Smooth muscle cell (in vitro differentiated cells): ENCODE measurements at regions not wholly inside any gene's neighbourhood (a gene's known extent, or its start where the extent isn't known, plus 50 kb on each side); places are given as distances from the start of the nearest gene placed in this dataset.

Source experiments
- DNase-seq: peaks from one replicate; lab custom pipeline; 2025; ENCODE audit not compliant: unreplicated experiment; lab: John Stamatoyannopoulos, UW
- H2AFZ ChIP-seq: fragments of 200-600 bp; sonication (generic); 2 replicates; pipeline ENCODE4 v1.6.0; 2016; ENCODE audit warnings: antibody characterized with exemption, low read depth, mild to moderate bottlenecking
- H3F3A ChIP-seq: fragments of 200-600 bp; sonication (generic); 2 replicates; pipeline ENCODE4 v1.6.0; 2017; ENCODE audit warnings: antibody characterized with exemption, low read depth
- H3K27ac ChIP-seq: fragments of 200-600 bp; sonication (generic); 2 replicates; pipeline ENCODE4 v1.5.1; 2016; ENCODE audit warnings: low read depth, mild to moderate bottlenecking
- H3K27me3 ChIP-seq: fragments of 200-600 bp; sonication (generic); 2 replicates; pipeline ENCODE4 v1.6.1; 2016; ENCODE audit warnings: low read depth, mild to moderate bottlenecking
- H3K36me3 ChIP-seq: fragments of 200-600 bp; sonication (generic); 2 replicates; pipeline ENCODE4 v1.5.1; 2016; ENCODE audit warnings: low read depth
- H3K4me1 ChIP-seq: fragments of 200-600 bp; sonication (generic); 2 replicates; pipeline ENCODE4 v1.5.1; 2016; ENCODE audit warnings: low read depth
- H3K4me2 ChIP-seq: fragments of 200-600 bp; sonication (generic); 2 replicates; pipeline ENCODE4 v1.6.0; 2016; ENCODE audit warnings: mild to moderate bottlenecking
- H3K4me3 ChIP-seq: fragments of 200-600 bp; sonication (generic); 2 replicates; pipeline ENCODE4 v1.5.1; 2016; ENCODE audit warnings: mild to moderate bottlenecking
- H3K79me2 ChIP-seq: fragments of 200-600 bp; sonication (generic); 2 replicates; pipeline ENCODE4 v1.6.0; 2016; ENCODE audit warnings: low read depth, mild to moderate bottlenecking
- H3K9ac ChIP-seq: fragments of 200-600 bp; sonication (generic); 2 replicates; pipeline ENCODE4 v1.6.0; 2016; ENCODE audit warnings: low read depth
- H3K9me3 ChIP-seq: fragments of 200-600 bp; sonication (generic); replicated peaks from 2 replicates; pipeline ENCODE4 v1.5.1; 2016; ENCODE audit warnings: low read depth
- H4K20me1 ChIP-seq: fragments of 200-600 bp; sonication (generic); 2 replicates; pipeline ENCODE4 v1.6.0; 2016; ENCODE audit warnings: low read depth
- CTCF ChIP-seq: fragments of 200-600 bp; sonication (generic); IDR thresholded peaks from 2 replicates; pipeline ENCODE4 v1.5.1; 2017; ENCODE audit warnings: borderline replicate concordance, mild to moderate bottlenecking, antibody characterized with exemption; ENCODE audit not compliant: insufficient read depth, poor library complexity, severe bottlenecking
- WGBS: methylation state at CpG from one replicate; pipeline ENCODE4 v1.1.7; 2016; ENCODE audit warnings: low lambda C conversion rate; 5-methylcytosine and 5-hydroxymethylcytosine counted together

DNA sequence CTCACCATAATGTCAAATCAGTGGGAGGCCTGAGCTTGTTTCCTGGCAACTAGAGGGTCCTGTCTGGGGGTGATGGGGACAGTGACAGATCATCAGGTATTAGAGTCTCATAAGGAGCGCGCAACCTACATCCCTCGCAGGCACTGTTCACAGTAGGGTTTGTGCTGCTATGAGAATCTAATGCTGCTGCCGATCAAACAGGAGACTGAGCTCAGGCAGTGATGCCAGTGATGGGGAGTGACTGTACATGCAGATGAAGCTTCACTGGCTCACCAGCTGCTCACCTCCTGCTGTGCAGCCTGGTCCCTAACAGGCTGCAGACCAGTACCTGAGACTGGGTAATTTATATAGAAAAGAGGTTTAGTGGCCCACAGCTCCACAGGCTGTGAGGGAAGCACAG lies 147.3 kb downstream of the TTLL2 start:
- Histone ChIP-seq H4K20me1 (no peaks in the 10 kb centered on the region), H3K36me3 (no peaks in the 10 kb centered on the region), H3K4me1 (no peaks in the 10 kb centered on the region), H3K4me2 (no peak overlapping the region), H3K9me3 (no peaks in the 10 kb centered on the region), H3K27ac (no peak overlapping the region), H3K27me3 (no peaks in the 10 kb centered on the region), H3K79me2 (no peaks in the 10 kb centered on the region), H3F3A (no peaks in the 10 kb centered on the region), H3K4me3 (no peak overlapping the region), H3K9ac (no peak overlapping the region), H2AFZ (no peak overlapping the region)
- DNase-seq = no peak
- no peak for TF ChIP-seq CTCF
- 98% methylated on average over 4 of the region's 4 CpGs for WGBS

DNA sequence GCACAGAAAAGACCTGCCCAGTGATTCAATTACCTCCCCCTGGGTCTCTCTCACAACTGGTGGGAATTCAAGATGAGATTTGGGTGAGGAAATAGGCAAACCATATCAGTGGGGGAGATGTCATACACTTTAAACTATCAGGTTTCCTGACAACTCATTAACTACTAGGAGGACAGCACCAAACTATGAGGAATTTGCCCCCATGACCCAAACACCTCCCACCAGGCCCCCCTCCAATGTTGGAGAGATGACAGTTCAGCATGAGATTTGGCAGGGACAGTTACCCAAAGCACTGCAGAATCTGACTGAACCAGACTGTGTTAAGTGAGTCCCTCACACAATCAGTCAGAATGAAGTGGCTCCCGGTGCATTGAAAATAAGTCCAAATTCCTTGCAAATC lies 148.0 kb downstream of the TTLL2 start:
- no peak overlapping the region for H3K9ac ChIP-seq
- no peaks in the 10 kb centered on the region for H3K9me3 ChIP-seq
- no peak for DNase-seq
- H3K27ac ChIP-seq = no peak overlapping the region
- no peaks in the 10 kb centered on the region for H3F3A ChIP-seq
- no peaks in the 10 kb centered on the region for H3K79me2 ChIP-seq
- H3K4me1 ChIP-seq = no peaks in the 10 kb centered on the region
- H3K36me3 ChIP-seq = no peaks in the 10 kb centered on the region
- TF ChIP-seq CTCF = no peak
- no peak overlapping the region for H3K4me2 ChIP-seq
- no peaks in the 10 kb centered on the region for H4K20me1 ChIP-seq
- H2AFZ ChIP-seq = no peak overlapping the region
- no peaks in the 10 kb centered on the region for H3K27me3 ChIP-seq
- WGBS = 64% methylated on average over 1 of the region's 1 CpG
- no peak overlapping the region for H3K4me3 ChIP-seq

DNA sequence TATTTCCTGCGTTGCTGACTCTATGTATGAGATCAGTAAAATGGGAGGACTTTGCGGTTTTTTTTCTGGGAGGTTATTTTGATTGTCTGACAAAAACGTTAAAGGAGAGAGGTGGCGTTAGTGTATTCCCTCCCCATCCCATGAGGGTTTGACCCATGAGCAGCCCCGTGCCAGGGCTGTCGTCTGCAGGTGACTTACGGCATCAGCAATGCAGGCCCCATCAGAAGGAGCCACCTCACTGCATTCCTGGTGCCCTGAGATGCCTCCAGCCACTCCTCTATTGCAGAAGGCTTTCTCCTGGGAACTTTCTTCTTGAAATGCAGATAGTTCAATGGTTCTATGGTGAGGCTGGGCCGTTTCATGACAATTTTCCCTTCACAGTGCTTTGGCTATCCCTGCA lies 149.3 kb downstream of the TTLL2 start:
- H3K27ac ChIP-seq = no peak overlapping the region
- H3K9ac ChIP-seq = no peak overlapping the region
- no peaks in the 10 kb centered on the region for H3F3A ChIP-seq
- no peaks in the 10 kb centered on the region for H4K20me1 ChIP-seq
- H3K4me1 ChIP-seq = no peaks in the 10 kb centered on the region
- no peaks in the 10 kb centered on the region for H3K36me3 ChIP-seq
- no peak overlapping the region for H3K4me3 ChIP-seq
- no peak overlapping the region for H2AFZ ChIP-seq
- no peaks in the 10 kb centered on the region for H3K27me3 ChIP-seq
- no peaks in the 10 kb centered on the region for H3K79me2 ChIP-seq
- TF ChIP-seq CTCF = no peak
- WGBS = 79% methylated on average over 8 of the region's 8 CpGs
- no peaks in the 10 kb centered on the region for H3K9me3 ChIP-seq
- no peak overlapping the region for H3K4me2 ChIP-seq
- DNase-seq = no peak

DNA sequence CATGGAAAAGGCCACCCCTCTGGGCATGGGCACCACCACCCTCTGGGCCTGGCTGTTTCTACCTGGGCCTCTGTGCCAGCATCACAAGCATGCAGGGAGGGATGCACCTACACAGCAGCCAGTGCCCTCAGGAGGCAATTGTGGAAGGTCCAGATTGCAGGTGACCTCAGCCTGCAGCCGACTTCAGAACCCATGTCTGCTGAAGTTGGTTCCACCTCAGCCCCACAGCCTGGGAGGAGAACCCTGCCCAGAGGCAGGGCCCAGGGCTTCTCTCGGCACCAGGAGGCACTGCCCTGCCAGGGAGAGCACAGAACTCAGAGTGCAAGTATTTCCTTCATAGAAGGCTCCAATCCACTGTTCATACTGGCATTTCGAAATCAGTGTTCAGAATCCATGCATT lies 149.8 kb downstream of the TTLL2 start:
- WGBS = 87% methylated on average over 3 of the region's 3 CpGs
- Histone ChIP-seq H3K36me3 (no peaks in the 10 kb centered on the region), H3F3A (no peaks in the 10 kb centered on the region), H3K79me2 (no peaks in the 10 kb centered on the region), H2AFZ (no peak overlapping the region), H3K9ac (no peak overlapping the region), H3K9me3 (no peaks in the 10 kb centered on the region), H3K27ac (no peak overlapping the region), H3K4me3 (no peak overlapping the region), H3K27me3 (no peaks in the 10 kb centered on the region), H3K4me1 (no peaks in the 10 kb centered on the region), H4K20me1 (no peaks in the 10 kb centered on the region), H3K4me2 (no peak overlapping the region)
- no peak for DNase-seq
- no peak for TF ChIP-seq CTCF
